GM21360 (cell line): ENCODE measurements at regions not wholly inside any gene's neighbourhood (a gene's known extent, or its start where the extent isn't known, plus 50 kb on each side); places are given as distances from the start of the nearest gene placed in this dataset.
"Not testable (repeated sequence)": the region's sequence is repeated elsewhere in the genome, so short reads cannot be mapped to it uniquely, and the experiment has no call there.

Source experiments
- ATAC-seq: cut with Tn5 transposase; IDR thresholded peaks from one replicate; pipeline ENCODE4 v1.9.1; 2021; ENCODE audit warnings: mild to moderate bottlenecking, moderate library complexity; ENCODE audit not compliant: unreplicated experiment

DNA sequence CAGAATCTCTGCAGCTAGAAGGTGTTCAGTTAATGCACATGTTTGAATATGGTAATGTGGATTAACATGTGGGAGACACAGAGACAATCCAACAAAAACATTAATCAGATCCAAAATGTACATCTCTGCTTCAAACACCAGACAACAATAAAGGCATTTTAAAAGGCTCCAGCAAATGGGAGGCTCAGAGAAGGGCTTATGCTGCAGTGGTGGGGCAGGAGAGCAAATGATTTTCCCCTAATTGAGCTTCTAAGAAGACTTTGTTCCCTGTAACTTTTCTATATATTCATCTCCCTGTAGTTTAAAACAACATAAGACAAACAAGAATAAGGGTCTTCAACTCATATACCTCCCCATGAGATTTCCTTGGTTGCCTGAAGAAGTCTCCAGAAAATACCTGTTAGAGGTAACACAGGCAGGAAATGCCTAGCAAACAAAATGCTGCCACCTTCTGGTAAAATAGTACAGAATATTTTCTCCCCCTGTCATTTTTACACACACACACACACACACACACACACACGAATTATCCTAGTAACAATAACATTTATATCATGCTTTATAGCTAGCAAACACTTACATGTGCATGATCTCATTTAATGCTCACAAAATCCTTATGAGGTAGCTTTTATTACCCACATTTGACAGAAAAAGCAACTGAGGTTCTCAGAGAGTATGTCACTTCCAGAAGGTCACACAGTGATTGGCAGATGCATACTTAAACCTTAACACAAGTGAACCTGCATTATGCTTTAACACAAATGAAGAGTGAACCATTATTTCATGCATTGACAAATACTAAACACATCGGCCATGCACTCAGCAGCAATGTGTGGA lies 123.4 kb upstream of the MB21D2 start:
- peak; percentile 67 for ATAC-seq

DNA sequence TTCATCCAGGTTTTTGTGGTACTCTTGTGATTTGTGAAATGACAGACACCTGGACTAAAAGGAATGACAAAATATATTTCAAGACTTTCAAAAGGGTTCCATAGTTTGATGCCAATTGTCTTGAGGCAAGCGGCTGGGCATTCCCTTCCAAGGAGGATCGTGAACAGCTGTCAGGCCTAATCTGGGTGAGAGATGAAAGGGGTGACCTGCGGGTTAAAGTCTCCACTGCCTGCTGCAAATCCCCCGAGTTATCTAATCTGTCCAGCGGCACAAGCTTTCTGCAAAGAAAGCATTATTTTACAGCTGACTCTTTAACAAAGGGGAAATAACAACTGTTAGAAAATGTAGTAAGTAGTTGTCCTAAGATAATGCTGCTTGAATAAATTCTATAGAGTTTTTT lies 128.7 kb upstream of the MB21D2 start:
- no peak for ATAC-seq

DNA sequence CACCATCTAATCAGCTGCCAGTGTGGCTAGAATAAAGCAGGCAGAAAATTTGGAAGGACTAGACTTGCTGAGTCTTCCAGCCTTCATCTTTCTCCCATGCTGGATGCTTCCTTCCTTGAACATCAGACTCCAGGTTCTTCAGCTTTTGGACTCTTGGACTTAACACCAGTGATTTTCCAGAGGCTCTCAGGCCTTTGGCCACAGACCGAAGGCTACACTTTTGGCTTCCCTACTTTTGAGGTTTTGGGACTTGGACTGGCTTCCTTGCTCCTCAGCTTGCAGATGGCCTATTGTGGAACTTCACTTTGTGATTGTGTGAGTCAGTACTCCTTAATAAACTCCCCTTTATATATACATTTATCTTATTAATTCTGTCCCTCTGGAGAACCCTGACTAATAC lies 129.8 kb upstream of the MB21D2 start:
- not testable (repeated sequence) for ATAC-seq

DNA sequence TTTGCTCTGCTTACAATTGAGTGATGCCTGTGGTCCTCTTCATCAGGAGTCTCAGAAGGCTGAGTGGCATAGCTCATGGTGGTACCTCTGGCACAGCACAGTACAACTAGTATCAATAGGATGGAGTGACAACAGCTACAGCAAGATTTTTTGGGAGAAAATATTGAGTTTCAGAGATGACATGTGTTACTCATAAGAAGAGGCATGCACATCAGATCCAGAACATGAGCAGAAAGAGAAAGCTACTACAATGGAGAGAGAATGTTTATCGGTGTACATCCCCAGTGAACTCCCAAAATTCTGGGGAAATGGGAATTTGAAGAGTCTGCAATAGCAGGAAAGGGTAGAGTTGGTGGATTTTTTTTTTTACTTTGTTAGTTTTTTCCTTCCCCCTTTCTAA lies 130.5 kb upstream of the MB21D2 start:
- ATAC-seq, result no peak

DNA sequence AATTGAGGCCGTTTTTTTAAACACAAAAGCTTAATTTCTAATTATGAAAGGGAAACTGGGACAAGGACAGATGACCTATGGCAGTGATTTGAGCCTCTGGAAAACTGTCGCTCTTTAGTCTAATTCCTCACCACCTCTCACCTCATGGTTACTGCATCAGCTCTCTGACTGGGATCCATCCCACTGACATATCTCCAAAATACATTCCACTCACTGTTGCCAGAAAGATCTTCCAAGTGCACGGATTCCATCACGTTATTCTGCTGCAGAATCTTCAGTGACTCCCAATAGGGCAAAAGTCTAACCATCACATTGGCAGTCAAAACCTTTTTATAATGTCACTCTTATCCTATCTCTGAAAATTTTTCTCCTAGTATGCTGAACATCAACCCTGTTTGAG lies 132.3 kb upstream of the MB21D2 start:
- ATAC-seq, result no peak

DNA sequence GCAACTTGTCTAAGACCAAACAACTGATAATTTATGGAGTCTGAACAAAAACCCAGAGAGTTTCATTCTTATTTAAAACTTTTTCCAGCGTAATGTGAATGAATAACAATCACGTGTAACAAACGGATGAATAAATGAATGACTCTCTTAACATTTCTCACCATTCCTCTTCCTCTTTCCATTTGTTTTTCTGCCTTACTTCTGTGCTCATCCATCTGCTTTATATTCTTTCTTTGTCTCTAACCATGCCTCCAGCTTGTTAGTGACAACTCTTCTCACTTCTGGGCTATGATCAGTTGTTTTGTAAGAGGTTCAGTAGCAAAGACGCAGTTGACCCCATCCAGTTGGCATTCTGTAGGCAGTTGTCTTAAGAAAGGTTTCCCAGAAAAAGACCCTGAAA lies 133.7 kb upstream of the MB21D2 start:
- ATAC-seq, result no peak

DNA sequence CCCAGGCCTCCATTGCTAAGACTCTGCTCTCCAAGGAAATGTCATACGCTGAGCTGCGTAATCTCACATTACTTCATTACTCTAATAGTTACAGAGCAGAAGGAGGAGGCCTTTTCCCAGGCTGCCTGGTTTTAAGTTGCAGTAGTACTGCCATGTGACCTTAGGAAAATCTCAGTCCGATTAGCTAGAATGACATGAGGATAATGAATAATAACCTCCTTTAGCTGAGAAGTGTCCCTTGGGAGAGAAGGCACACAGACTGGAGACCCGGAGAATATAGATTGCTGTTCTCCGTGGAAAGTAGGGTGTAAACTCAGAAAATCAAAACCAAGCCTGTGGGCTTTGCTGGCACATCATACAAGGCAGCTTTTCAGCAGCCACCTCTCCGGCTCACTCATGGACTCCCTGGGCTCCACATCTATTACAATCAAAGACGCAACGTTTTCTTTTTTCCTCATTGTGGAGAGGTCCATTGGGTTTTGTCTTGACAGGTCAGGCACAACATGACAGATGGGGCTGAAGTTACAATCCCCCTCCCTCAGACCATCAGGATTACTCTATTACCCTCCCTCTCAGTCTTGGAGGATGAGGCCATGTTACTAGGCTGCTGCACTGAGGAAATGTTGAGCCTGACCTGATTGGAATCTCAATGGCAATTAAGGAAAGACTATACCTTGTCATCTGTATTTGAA lies 134.8 kb upstream of the MB21D2 start:
- ATAC-seq, result no peak

DNA sequence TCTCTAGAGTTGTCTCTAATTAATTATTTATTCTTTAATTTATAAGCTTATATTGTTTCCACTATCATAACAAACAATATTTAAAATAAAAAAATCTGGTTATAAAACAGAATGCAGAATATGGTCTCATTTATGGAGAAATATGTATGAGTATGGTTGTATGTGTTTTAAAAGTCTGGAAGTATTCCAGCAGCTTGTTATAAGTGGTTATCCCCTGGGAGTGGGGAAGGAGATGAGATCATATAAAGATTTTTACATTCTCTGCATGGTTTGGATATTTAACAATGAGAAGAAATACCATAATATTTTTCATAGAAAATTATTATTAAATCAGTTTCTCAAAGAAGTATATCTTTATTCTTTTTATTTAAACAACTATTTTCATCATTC lies 135.4 kb upstream of the MB21D2 start:
- ATAC-seq, result no peak

DNA sequence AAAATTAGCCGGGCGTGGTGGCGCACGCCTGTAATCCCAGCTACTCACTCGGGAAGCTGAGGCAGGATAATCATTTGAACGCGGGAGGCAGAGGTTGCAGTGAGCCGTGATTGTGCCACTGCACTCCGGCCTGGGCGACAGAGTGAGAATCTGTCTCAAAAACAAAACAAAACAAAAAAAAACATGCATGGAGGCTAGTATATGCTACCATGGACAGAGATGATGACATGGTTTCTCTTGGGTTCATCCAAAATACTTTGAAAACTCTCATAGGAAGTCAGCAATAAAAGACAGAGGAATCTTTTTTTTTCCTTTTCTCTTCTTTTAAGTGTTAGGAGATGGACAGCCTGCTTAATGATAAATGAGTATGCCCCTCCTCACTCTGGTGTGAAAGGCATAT lies 137.7 kb upstream of the MB21D2 start:
- no peak for ATAC-seq

DNA sequence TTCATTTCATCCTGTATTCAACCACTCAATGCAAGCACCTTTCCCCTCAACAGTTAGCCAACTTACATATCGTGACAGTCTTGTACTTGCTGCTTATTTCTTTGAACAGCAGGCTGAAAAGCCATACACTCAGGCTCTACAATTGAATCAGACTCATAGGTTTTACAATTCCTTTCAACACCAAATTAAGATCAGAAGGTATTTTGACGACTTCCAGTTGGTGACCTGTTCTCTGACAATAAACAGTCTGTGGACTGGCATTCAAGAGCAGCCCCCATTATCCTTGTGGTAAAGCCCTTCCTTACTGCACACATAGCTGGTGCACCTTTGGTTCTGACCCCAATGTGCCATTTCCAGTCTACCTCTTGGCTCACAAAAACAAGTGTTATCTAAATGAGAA lies 140.0 kb upstream of the MB21D2 start:
- ATAC-seq, result no peak

DNA sequence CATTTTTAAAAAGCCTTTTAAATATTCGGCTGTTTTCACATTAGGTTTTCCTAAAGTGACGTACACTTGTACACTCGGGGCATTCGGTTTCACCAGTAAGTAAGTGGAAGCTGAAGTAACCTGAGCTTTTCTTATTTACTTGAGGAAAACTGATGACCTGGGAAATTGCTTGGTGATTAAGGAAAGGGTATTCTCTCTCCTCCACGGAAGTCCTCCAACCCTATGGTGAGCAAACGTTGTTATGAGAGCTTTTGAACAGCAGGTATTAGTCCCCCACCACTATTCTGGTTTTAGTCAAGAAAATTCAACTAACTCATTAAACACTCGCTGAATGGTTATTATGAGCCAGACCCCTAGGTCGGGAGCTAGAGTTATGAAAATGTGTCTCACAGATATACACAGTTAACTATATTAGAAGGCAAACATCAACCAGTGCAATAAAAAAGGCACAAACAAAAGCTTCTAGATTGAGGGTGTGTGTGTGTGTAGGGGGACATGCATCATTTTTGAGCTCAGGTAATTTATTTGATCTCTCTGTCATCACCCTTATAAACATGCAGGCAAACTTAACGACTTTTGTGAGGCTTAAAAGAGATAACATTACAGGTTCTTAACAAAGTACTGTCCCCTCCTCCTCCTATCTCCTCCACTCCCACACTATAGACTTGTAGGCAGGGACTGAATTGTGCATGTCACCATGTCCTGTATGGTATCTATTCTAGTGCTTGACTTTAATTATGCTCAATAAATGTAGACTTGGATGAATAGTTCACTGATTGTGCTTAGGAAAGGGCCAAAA lies 143.3 kb upstream of the MB21D2 start:
- ATAC-seq, result no peak

DNA sequence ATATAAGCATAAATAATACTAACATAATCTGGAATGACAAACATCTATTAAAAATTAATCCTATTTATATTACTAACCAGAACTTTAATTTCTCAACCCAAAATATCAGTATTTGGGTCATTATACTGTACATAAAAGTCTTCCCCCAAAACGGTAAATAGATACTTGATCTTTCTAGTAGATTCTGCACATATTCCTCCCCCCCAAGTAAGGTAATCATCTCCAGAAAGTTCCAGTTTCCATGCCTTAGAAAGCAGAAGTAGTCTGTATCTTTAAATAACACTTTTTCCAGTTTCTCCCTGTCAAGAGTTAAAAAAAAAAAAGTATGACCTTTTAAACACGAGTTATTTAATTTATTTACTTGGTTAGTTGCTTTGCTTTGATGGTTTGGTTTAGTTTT lies 150.7 kb upstream of the MB21D2 start:
- ATAC-seq, result no peak

DNA sequence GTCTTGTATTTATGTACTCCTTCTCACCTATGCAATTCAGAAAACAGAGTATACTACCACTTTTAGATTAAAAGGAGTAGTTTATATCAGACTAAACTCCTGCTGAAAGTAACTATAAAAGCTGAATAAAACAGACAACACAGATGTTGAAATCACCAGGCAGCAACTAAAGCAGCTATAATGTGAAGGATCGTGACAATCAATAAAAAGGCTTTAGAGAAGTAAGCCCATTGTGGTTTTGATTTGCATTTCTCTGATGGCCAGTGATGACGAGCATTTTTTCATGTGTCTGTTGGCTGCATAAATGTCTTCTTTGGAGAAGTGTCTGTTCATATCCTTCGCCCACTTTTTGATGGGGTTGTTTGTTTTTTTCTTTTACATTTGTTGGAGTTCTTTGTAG lies 152.1 kb upstream of the MB21D2 start:
- not testable (repeated sequence) for ATAC-seq

DNA sequence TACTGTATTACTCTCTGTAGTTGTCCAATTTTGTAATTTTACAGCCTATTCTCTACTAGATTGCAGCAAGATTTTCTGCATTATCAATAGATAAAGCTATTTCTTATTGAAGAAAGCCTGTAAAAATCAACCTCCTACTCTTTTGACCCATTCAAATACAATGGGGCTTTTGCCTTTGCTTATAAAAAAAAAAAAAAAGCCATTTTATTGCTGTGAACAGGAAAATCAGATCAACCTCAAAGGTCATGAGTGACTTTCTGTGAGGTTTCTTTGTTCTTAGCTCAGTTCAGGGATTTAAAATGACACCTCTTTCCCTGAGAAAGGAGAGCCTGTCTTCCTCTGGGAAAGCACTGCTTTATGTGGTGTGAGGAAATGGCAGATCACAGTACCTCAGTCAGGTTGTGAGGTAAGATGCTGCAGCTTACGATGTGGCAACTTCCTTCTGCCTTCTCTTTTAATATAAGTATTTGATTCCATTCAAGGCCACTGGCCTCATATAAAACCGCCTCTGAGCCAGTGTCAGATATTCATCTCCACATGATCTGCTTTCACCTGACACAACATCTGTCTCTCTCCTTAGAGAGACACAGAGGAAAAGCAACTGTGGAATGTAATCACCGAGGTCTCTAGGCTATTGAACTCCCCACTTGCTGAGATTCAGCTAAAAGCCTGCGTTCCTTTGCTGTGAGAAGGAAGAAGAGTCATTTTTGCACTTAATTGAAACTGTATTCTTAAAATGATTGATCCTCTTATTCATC lies 161.5 kb upstream of the MB21D2 start:
- ATAC-seq, result no peak

DNA sequence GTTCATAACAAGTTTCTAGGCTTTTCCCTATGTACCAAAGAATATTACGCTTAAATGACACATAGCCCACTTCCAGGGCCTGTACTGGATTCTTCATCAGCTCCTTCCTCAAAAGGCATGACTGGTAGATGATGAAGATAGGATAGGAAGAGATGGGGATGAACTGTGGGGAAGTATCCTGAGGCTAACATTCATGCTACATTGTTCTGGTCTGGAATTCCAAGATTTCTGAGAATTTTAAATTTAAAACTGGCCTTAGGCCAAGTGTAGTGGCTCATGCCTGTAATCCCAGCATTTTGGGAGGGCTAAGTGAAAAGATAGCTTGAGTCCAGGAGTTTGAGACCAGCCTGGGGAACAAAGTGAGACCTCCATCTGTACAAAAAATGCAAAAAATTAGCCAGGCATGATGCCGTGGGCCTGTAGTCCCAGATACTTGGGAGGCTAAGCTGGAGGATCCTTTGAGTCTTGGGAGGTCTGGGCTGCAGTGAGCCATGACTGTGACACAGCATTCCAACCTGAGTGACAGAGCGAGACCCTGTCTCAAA lies 160.1 kb upstream of the PLAAT1 start:
- ATAC-seq, result no peak

DNA sequence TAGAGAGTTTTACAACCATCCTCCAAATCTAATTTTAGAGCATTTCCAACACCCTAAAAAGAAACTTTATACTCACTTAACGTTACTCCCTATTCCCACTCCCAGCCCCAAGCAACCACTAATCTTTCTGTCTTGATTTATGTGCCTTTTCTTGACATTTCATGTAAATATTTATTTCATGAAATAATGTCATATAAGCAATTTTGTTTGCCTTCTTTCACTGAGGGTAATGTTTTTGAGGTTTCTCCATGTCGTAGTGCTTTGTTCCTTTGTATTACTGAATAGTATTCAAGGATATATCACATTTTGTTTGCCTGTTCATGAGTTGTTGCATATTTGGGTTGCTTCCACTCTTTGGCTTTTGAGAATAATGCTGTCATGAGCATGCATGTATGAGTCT lies 155.4 kb upstream of the PLAAT1 start:
- ATAC-seq, result no peak

DNA sequence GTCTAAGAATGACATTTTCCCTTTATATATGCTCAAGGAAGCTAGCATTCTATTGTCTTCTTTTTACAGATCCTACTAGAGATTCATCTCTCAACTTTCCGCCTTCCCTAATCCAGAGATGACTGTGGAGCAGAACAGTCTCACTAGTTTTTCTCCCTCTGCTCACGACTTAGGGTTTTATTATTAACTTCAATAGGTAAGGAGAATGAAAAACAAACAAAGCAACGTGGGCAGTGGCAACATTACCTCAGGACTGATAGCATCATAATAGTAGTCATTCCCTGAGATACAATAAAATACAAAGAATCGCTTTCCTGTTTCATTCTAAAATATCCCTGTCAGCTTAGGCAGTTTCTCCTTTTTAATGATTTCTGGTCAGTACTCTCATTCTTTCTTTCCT lies 154.3 kb upstream of the PLAAT1 start:
- ATAC-seq, result no peak

DNA sequence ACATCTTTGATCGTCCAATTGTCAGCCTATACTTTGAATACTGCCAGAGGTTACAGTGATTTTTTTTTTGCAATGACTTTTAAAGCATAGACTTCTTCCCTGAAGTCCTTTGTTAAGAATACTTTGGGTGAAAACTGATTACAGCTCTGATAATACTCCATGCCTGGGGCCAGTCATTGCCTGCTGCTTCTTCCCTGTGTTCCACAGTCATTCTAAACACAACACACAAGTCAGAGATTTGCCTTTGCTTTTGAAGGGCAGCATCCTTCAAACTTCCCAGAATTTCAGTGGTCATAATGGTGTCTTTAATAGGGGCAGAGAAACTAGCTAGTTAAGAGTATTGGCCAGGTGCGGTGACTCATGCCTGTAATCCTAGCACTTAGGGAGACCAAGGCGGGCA lies 153.7 kb upstream of the PLAAT1 start:
- ATAC-seq, result no peak

DNA sequence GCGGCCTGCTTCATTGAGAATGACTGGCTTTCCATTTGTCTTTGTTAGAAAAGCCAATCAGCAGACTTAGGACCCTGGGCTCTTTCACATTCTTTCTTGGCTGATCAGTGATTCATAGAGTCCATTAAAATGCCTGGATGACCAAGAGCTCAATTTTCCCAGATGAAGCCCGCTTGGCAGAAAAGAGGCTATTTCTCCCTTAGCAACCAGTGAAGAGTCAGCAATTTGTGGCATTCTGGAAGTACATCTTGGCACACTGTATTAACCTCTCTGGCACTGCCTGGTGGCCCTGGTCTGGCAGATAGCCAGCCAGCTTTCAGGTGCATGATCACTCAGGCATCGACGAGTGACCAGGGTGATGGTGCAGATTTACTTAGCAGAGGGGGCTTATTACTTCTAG lies 145.7 kb upstream of the PLAAT1 start:
- ATAC-seq, result no peak

DNA sequence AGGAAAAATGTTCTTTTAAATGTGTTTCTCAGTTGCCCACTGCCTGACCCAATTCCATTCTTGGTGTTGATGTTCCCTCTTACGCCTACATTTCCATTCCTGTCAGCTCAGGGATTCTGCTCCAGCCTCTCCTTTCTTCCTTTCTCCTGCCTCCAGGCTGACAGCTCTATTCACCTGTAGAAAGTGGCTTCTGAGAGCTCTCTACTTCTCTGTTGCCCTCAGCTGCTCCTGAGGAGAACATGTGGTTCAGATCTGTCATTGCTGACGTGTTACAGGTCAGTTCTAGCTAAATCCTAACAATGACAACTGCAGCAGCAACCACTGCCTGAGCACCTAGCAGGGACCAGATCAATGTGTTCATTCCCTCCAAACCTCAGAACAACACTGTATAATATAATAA lies 144.9 kb upstream of the PLAAT1 start:
- ATAC-seq, result no peak
